ENCODE measurements at regions not wholly inside any gene's neighbourhood (a gene's known extent, or its start where the extent isn't known, plus 50 kb on each side); places are given as distances from the start of the nearest gene placed in this dataset.
"Not testable (repeated sequence)": the region's sequence is repeated elsewhere in the genome, so short reads cannot be mapped to it uniquely, and the experiment has no call there.

DNA sequence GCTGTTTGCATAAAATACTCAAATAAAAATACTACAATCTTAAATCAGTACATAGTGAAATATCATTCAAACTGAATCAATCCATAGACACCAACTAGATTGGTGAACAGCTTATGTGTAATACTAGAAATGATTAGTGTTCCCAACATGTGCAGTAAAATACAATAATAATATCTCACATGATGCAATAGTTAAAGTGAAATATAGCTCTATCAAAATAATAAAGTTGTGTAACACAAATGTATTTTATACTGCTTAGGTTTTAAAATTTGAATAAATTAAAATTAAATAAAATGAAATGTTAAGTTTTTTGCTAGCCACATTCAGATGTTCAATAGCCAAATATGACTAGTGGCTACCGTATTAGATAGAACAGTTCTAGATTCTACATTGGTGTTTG lies 714.1 kb downstream of the ZNF385D start:
- DNase-seq (ENCODE audit: low read depth in 1 of 2, low spot score in 1 of 2), result no peak

DNA sequence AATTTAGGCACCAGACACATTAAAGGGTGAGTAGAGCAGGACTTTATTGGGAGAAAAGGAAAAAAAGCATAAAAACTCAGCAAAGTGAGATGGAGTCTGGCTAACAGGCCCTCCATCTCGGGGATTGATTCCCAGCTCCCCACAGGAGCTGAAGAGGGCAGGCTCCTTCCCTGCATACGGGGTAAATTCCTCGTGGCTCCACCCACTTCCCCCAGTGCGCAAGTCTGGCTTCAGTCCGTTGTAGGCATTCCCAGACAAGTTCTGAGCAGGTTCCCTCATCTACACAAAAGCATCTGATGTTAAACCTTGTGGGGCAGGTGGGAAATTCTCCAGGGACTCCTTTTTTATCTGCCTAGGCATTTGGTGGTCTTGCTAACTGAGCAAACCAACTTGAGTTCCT lies 722.6 kb downstream of the ZNF385D start:
- DNase-seq (ENCODE audit: low read depth in 1 of 2, low spot score in 1 of 2), result no peak

GRCh38 chr3:21024563-21024962 lies 726.4 kb downstream of the ZNF385D start:
- DNase-seq (ENCODE audit: low read depth in 1 of 2, low spot score in 1 of 2), result no peak

DNA sequence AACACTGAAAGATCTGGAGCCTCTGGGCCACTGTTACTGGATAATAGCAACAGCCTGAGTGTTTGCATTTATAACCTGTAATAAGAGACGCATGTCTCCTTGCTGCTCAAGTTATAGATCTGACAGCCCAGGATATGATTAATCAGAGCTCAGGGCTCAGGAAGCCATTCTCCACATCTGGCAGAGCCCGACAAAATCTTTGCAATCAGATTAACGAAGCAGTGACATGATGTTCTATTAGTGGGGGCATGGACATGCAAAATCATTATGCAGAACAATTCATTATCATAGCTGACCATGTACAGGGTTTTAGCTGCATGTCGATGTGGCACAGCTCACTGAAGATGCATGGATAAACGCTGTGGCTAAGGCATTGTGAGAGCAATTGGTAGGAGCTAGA lies 730.3 kb downstream of the ZNF385D start:
- no peak for DNase-seq (ENCODE audit: low read depth in 1 of 2, low spot score in 1 of 2)

DNA sequence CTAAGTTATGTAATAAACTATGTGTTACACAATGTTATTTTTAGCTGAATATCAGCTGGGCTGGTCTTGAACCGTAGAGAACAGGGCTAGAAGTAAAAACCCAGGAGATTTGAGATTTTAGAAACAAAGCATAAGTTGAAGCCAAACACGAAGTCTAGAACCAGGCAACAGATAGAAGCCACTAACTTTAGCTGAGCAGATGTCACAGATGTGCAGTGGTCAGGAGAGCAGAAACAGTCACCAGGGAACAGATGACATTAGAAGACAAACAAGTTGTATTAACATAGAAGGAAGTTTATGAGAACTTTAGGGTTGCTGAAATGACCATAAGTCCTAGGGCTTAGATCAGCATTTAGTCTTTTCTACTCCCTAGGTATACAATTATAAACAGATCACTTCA lies 731.0 kb downstream of the ZNF385D start:
- no peak for DNase-seq (ENCODE audit: low read depth in 1 of 2, low spot score in 1 of 2)

DNA sequence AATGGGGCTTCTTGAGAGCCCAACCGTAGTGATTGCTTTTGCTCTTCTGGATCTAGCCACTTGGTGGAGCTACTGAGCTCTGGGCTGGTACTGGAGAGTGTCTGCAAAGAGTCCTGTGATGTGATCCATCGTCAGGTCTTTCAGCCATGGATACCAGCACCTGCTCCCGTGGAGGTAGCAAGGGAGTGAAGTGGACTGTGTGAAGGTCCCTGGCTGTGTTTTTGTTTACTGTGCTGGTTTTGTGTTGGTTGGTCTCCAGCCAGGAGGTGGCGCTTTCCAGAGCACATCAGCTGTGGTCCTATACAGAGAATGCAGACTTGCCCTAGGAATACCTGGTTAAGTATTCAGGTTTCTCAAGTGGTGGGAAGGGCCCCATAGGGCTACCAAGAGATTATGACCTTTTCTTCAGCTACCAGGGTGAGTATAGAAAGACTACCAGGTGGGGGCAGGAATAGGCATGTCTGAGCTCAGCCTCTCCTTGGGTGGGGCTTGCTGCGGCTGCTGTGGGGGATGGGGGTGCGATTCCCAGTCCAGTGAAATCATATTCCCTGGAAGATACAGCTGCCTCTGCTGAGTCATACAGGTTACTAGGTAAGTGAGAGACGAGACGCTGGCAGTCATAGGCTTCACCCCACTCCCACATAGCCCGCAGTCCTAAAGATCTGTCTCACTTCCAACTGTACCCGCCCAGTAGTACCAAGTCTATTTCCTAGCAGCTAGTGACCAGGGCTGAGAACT lies 733.7 kb downstream of the ZNF385D start:
- DNase-seq (ENCODE audit: low read depth in 1 of 2, low spot score in 1 of 2), result no peak

DNA sequence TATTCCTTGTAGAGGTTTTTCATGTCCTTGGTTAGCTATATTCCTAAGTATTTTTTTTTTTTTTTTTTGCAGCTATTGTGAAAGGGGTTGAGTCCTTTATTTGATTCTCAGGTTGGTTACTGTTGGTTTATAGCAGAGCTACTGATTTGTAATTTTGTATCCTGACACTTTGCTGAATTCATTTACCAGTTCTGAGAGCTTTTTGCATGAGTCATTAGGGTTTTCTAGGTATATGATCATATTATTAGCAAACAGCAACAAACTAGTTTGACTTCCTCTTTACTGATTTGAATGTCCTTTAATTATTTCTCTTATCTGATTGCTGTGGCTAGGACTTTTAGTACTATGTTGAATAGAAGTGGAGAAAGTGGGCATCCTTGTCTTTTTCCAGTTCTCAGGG lies 737.4 kb downstream of the ZNF385D start:
- DNase-seq (ENCODE audit: low read depth in 1 of 2, low spot score in 1 of 2), result no peak

DNA sequence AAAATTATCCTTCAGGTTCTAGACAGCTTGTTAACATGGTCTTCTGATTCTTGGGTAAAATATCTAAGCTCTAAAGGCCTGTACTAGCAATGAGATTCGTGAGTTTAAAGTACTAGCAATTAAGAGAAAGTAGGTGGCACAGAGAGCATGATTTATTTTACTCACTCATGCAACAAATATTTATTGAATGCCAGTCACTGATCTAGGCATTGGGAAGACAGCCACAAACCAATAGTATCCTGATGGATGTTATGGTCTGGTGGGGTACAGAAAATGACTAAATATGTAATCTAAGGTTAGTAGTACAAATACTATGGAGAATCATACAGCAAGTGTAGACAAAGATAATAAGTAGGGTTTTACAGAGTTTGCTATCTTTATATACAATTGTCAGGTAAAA lies 751.3 kb downstream of the ZNF385D start:
- no peak for DNase-seq (ENCODE audit: low read depth in 1 of 2, low spot score in 1 of 2)

- DNase-seq (ENCODE audit: low read depth in 1 of 2, low spot score in 1 of 2), result no peak
Measured at GRCh38 chr3:20997183-20997582, 753.8 kb downstream of the ZNF385D start.

GRCh38 chr3:20990896-20991295 lies 760.1 kb downstream of the ZNF385D start:
- no peak for DNase-seq (ENCODE audit: low read depth in 1 of 2, low spot score in 1 of 2)

DNA sequence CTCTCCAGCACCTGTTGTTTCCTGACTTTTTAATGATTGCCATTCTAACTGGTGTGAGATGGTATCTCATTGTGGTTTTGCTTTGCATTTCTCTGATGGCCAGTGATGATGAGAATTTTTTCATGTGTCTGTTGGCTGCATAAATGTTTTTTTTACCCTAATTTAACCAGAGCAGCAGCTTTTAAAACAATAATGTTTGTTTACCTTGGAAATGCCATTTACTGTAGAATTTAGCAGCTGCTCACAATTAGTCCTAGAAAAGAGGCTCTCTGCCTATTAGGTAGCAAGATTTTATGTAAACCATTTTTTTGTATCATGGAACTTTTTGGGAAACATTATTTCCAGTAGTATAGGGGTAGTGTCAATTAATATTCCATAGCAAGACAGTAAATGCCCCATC lies 761.4 kb downstream of the ZNF385D start:
- not testable (repeated sequence) for DNase-seq (ENCODE audit: low read depth in 1 of 2, low spot score in 1 of 2)

DNA sequence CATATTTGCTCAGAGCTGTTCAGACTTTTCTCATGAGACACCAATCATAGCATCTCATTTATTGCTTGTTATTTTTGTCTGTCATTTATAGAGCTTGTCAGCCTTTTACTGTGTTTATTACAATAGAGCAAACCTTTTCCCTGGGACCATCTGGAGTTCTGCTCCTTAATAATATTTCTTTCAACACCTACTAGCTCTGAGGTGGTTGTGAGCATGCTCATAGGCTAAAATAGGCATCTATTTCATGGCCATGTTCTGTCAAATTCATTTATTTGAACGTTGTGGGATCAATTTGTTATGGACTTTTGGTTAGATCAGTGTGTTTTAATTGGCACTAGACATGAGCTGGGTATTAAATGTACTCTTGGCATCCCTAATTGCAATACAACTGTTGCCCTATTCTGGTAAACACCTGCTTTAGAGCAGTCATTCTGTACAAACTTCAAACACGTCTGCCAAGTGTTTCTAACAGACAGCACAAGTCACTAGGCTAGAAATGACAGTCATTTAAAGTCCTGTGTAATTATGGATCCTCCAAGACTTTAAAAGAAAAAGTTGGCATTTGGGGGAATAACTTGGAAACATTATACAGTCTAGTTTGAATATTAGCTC lies 766.3 kb downstream of the ZNF385D start:
- DNase-seq (ENCODE audit: low read depth in 1 of 2, low spot score in 1 of 2), result no peak

GRCh38 chr3:20975188-20975651 lies 775.8 kb downstream of the ZNF385D start:
- no peak for DNase-seq (ENCODE audit: low read depth in 1 of 2, low spot score in 1 of 2)

- no peak for DNase-seq (ENCODE audit: low read depth in 1 of 2, low spot score in 1 of 2)
Measured at GRCh38 chr3:20974396-20974795, 776.6 kb downstream of the ZNF385D start.

- DNase-seq (ENCODE audit: low read depth in 1 of 2, low spot score in 1 of 2), result not testable (repeated sequence)
Measured at GRCh38 chr3:20970807-20971206, 780.2 kb downstream of the ZNF385D start.

DNA sequence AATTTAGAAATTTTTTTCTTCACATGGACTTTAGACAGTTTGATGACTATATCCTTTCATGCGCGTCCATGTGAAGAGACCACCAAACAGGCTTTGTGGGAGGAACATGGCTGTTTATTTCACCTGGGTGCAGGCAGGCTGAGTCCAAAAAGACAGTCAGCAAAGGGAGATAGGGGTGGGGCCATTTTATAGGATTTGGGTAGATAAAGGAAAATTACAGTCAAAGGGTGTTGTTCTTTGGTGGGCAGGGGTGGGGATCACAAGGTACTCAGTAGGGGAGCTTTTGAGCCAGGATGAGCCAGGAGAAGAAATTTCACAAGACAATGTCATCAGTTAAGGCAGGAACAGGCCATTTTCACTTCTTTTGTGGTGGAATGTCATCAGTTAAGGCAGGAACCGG lies 781.5 kb upstream of the SGO1 start:
- not testable (repeated sequence) for DNase-seq (ENCODE audit: low read depth in 1 of 2, low spot score in 1 of 2)

GRCh38 chr3:20958161-20958560 lies 772.2 kb upstream of the SGO1 start:
- DNase-seq (ENCODE audit: low read depth in 1 of 2, low spot score in 1 of 2), result no peak

GRCh38 chr3:20945892-20946291 lies 759.9 kb upstream of the SGO1 start:
- no peak for DNase-seq (ENCODE audit: low read depth in 1 of 2, low spot score in 1 of 2)

- DNase-seq (ENCODE audit: low read depth in 1 of 2, low spot score in 1 of 2), result no peak
Measured at GRCh38 chr3:20935791-20936190, 749.8 kb upstream of the SGO1 start.

DNA sequence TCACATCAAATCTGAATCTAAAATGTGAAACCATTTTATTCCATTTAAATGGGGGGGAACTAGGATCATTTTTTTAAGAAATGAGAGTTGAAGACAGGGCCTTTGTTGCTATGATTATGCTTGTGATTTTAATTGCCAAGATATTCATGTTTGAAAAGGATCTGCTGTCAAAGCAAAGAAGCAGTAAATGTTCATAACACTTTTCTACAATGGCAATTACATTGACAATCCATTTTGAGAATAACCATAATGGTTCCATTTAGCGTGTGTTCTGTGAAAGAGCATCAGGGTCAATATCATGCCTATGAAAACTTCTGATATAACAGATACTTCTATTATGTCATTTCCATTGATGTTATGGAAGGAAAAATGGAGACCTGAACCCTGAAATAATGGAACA lies 745.8 kb upstream of the SGO1 start:
- DNase-seq (ENCODE audit: low read depth in 1 of 2, low spot score in 1 of 2), result no peak

GRCh38 chr3:20930034-20930433 lies 744.0 kb upstream of the SGO1 start:
- no peak for DNase-seq (ENCODE audit: low read depth in 1 of 2, low spot score in 1 of 2)

DNA sequence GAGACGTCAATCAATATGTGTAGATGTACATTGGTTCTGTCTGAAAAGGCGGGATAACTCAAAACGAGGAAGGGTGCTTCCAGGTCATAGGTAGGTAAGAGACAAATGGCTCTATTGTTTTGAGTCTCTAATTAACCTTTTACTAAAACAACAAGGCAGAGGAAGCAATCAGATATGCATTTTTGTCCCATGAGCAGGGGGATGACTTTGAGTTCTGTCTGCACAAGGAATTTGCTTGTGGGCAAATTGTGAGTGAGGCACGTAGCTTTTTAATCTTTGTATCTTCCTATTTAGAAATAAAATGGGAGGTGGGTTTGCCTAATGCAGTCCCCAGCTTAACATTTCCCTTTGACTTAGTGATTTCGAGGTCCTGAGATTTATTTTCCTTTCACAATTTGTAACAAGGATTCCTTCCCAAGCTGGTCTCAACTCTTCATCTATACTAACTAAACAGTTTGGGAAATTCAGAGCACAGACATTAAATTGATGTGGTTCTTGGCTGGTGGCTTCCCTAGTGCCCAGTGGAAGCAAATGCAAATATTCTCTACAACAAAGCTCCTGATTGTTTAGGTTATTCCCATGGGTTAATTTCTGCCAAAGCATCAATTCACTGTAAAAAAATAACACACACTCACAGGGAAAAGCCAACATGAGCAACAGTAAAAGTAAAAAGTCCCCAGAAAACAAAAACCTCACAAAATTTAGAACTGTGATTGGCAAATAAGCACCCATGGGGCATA lies 738.8 kb upstream of the SGO1 start:
- no peak for DNase-seq (ENCODE audit: low read depth in 1 of 2, low spot score in 1 of 2)
